OCI-LY1 (cell line): ENCODE measurements at regions not wholly inside any gene's neighbourhood (a gene's known extent, or its start where the extent isn't known, plus 50 kb on each side); places are given as distances from the start of the nearest gene placed in this dataset.

Source experiments
- H2AFZ ChIP-seq: fragments of 200-600 bp; sonication (generic), shearing (Covaris generic); 2 replicates; pipeline ENCODE4 v1.6.0; 2014; ENCODE audit warnings: antibody characterized with exemption, mild to moderate bottlenecking, low read length
- H3F3A ChIP-seq: fragments of 200-600 bp; sonication (generic), shearing (Covaris generic); 2 replicates; pipeline ENCODE4 v1.6.0; 2014; ENCODE audit warnings: mild to moderate bottlenecking, antibody characterized with exemption, low read length, moderate library complexity; ENCODE audit not compliant: insufficient read depth
- H3K27ac ChIP-seq: fragments of 200-600 bp; sonication (generic); 2 replicates; pipeline ENCODE4 v1.5.1; 2014; ENCODE audit warnings: low read length, mixed run types, mild to moderate bottlenecking, low read depth; ENCODE audit not compliant: poor library complexity, severe bottlenecking
- H3K27me3 ChIP-seq: fragments of 200-600 bp; sonication (generic); 2 replicates; pipeline ENCODE4 v1.6.0; 2014; ENCODE audit warnings: antibody characterized with exemption, mild to moderate bottlenecking, low read length, moderate library complexity; ENCODE audit not compliant: insufficient read depth
- H3K36me3 ChIP-seq: fragments of 200-600 bp; sonication (generic); 2 replicates; pipeline ENCODE4 v1.6.1; 2014; ENCODE audit warnings: mild to moderate bottlenecking, antibody characterized with exemption, low read length, moderate library complexity, mixed read lengths; ENCODE audit not compliant: insufficient read depth
- H3K4me1 ChIP-seq: fragments of 200-600 bp; sonication (generic); 2 replicates; pipeline ENCODE4 v1.5.1; 2014; ENCODE audit warnings: mild to moderate bottlenecking, low read length, moderate library complexity; ENCODE audit not compliant: insufficient read depth, severe bottlenecking
- H3K4me2 ChIP-seq: fragments of 200-600 bp; sonication (generic), shearing (Covaris generic); 2 replicates; pipeline ENCODE4 v1.6.1; 2014; ENCODE audit warnings: low read length
- H3K4me3 ChIP-seq: fragments of 200-600 bp; sonication (generic); 2 replicates; pipeline ENCODE4 v1.5.1; 2014; ENCODE audit warnings: low read length, low read depth, mild to moderate bottlenecking, mixed read lengths; ENCODE audit not compliant: poor library complexity, severe bottlenecking
- H3K79me2 ChIP-seq: fragments of 200-600 bp; shearing (Covaris generic); 2 replicates; pipeline ENCODE4 v1.6.1; 2016; ENCODE audit warnings: mixed run types, low read length, mixed read lengths; ENCODE audit not compliant: insufficient read depth
- H3K9ac ChIP-seq: fragments of 200-600 bp; sonication (generic), shearing (Covaris generic); 2 replicates; pipeline ENCODE4 v1.6.1; 2014; ENCODE audit warnings: mild to moderate bottlenecking, low read length, mixed read lengths
- H3K9me2 ChIP-seq: fragments of 200-600 bp; sonication (generic), shearing (Covaris generic); 2 replicates; pipeline ENCODE4 v1.6.1; 2014; ENCODE audit warnings: low read depth, mild to moderate bottlenecking, low read length, mixed read lengths
- H3K9me3 ChIP-seq: fragments of 200-600 bp; shearing (Covaris generic); 2 replicates; pipeline ENCODE4 v1.6.1; 2014; ENCODE audit warnings: low read length, mixed read lengths
- H4K20me1 ChIP-seq: fragments of 200-600 bp; sonication (generic), shearing (Covaris generic); 2 replicates; pipeline ENCODE4 v1.6.0; 2016; ENCODE audit warnings: mild to moderate bottlenecking, low read length; ENCODE audit not compliant: insufficient read depth
- CTCF ChIP-seq: fragments of 200-600 bp; sonication (generic), shearing (Covaris generic); IDR thresholded peaks from 2 replicates; pipeline ENCODE4 v1.5.1; 2017; ENCODE audit warnings: mild to moderate bottlenecking, antibody characterized with exemption, low read length, moderate library complexity, mixed read lengths
- EZH2 ChIP-seq: fragments of 200-600 bp; sonication (generic), shearing (Covaris generic); IDR thresholded peaks from 2 replicates; pipeline ENCODE4 v1.8.0; 2017; ENCODE audit warnings: borderline replicate concordance, mixed run types, mild to moderate bottlenecking, antibody characterized with exemption, low read length, moderate library complexity, mixed read lengths

GRCh38 chr11:128207861-128208321 lies 379.5 kb downstream of the ETS1 start:
- Histone ChIP-seq H3K79me2 (no peaks in the 10 kb centered on the region), H3K4me2 (no peak overlapping the region), H3K27me3 (no peaks in the 10 kb centered on the region), H3K9ac (no peak overlapping the region), H3K9me3 (no peaks in the 10 kb centered on the region), H3K36me3 (no peaks in the 10 kb centered on the region), H4K20me1 (no peaks in the 10 kb centered on the region), H3F3A (no peaks in the 10 kb centered on the region), H3K27ac (no peak overlapping the region), H3K4me1 (no peaks in the 10 kb centered on the region), H3K4me3 (no peak overlapping the region), H2AFZ (no peak overlapping the region), H3K9me2 (no peaks in the 10 kb centered on the region)
- TF ChIP-seq CTCF (no peak), EZH2 (no peak)

DNA sequence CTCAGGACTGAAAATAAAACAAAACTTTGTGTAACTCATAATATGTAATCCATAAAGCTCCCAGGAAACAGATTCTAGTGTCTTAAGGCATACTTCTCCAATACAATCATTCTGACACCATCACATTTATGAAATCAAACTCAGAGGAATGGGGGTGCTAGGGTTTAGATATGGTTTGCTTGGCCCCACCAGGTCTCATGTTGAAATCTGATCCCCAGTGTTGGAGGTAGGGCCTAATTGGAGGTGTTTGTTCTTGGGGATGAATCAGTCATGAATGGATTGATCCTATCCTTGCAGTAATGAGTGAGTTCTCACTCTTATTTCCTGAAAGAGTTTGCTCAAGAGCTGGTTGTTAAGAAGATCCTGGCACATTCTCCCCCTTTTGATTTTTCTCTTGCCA lies 380.9 kb downstream of the ETS1 start:
- H3K4me3 ChIP-seq = no peak overlapping the region
- H3K9me2 ChIP-seq = no peaks in the 10 kb centered on the region
- no peak overlapping the region for H3K4me2 ChIP-seq
- no peak overlapping the region for H3K27ac ChIP-seq
- H3K79me2 ChIP-seq = no peaks in the 10 kb centered on the region
- H3K9ac ChIP-seq = no peak overlapping the region
- no peaks in the 10 kb centered on the region for H3K4me1 ChIP-seq
- H3K27me3 ChIP-seq = no peaks in the 10 kb centered on the region
- no peaks in the 10 kb centered on the region for H3F3A ChIP-seq
- no peak overlapping the region for H2AFZ ChIP-seq
- no peak for TF ChIP-seq EZH2
- no peak for TF ChIP-seq CTCF
- H3K36me3 ChIP-seq = no peaks in the 10 kb centered on the region
- H4K20me1 ChIP-seq = no peaks in the 10 kb centered on the region
- H3K9me3 ChIP-seq = no peaks in the 10 kb centered on the region

GRCh38 chr11:128205796-128206195 lies 381.6 kb downstream of the ETS1 start:
- Histone ChIP-seq H3K4me1 (no peaks in the 10 kb centered on the region), H3K79me2 (no peaks in the 10 kb centered on the region), H3K9me2 (no peaks in the 10 kb centered on the region), H4K20me1 (no peaks in the 10 kb centered on the region), H2AFZ (no peak overlapping the region), H3K9me3 (no peaks in the 10 kb centered on the region), H3K27me3 (no peaks in the 10 kb centered on the region), H3K4me2 (no peak overlapping the region), H3K36me3 (no peaks in the 10 kb centered on the region), H3F3A (no peaks in the 10 kb centered on the region), H3K4me3 (no peak overlapping the region), H3K27ac (no peak overlapping the region), H3K9ac (no peak overlapping the region)
- no peak for TF ChIP-seq EZH2
- no peak for TF ChIP-seq CTCF
